NCI-H226 (cell line): ENCODE measurements at regions not wholly inside any gene's neighbourhood (a gene's known extent, or its start where the extent isn't known, plus 50 kb on each side); places are given as distances from the start of the nearest gene placed in this dataset.
A peak's percentile ranks its signal among the peaks of the same experiment; 100 is the strongest.

Experiments used
- DNase-seq: peaks from one replicate; pipeline ENCODE4 v3.0.0-alpha.2; 2015

DNA sequence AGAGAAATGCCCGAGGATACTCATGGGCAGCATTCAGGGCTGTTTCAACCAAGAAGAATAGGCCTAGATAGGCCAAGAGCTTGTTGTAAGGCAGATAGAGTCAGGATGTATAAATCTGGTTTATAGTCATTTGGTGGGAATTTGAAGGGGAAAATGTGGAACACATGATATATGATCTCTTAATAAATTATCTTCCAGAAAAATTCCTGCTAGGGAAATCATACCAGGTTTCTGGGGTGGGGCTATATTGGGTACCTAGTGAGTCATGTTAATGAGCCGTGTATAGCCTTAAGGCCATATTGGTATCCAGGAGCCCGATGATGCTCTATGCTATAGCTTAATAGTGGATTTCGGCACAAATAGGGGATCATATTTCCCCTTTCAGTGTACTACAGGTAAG is 51.5 kb upstream of the HTR2A start:
- peak; percentile 76 for DNase-seq

DNA sequence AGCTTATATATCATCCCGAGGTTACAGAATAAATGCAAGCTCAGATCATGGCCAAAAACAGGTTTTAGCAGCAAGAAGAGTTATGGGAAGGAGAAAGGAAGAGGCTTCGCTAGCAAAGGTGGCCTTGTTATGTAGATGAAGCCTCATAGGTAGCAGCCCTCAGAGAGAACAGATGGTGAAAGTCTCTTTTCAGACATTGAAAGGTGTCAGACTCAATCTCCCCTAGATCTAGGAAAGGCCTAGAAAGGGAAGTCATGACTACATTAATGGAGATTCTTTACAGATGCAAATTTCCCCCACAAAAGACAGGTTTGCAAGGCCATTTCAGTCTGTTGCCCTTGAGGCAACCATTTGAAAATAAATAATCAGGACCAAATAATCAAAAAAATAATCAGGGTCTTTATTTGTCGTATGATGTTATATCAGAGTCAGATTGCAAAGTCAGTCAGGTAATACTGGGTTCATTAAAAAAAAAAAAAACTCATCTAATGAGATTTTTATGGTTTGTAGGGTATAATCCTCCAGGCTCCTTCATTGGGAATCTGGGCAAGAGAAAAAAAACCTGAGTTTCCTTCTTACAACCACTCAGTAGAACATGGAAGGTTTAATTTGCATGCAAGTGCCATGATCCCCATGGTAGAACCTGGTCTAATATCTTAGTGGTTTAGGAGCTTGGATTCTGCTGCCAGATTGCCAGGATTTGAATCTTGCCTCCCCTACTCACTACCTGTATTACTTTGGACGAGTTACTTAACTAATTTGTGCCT is 50.8 kb upstream of the HTR2A start:
- no peak for DNase-seq
